GM19463 (cell line): ENCODE measurements at regions not wholly inside any gene's neighbourhood (a gene's known extent, or its start where the extent isn't known, plus 50 kb on each side); places are given as distances from the start of the nearest gene placed in this dataset.
A peak's percentile ranks its signal among the peaks of the same experiment; 100 is the strongest.

Experiments used
- ATAC-seq: cut with Tn5 transposase; IDR thresholded peaks from one replicate; pipeline ENCODE4 v1.9.1; 2021; ENCODE audit warnings: mild to moderate bottlenecking, moderate library complexity; ENCODE audit not compliant: unreplicated experiment

GRCh38 chr6:104126315-104127005 lies 733.3 kb downstream of the HACE1 start:
- ATAC-seq = no peak

GRCh38 chr6:104123227-104123626 lies 736.5 kb downstream of the HACE1 start:
- ATAC-seq = no peak

- no peak for ATAC-seq
Measured at GRCh38 chr6:104118274-104118673, 741.4 kb downstream of the HACE1 start.

DNA sequence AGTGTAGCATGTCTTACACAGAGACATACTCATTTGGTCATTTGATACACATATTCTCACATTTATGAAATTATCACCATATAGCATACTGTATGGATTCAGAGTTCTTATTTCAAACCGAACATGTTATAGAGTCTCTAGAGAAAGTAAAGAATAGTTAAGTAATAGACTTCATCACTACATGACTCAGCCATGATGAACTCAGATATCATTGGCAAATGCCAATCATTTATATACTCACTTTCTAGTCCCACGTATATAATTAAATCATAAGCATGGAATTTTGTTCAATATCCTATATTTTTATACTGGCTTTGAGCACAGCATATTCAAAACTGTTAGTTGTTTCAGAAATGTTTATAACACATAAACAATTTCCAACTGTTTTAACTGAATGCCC lies 749.9 kb downstream of the HACE1 start:
- ATAC-seq = no peak

DNA sequence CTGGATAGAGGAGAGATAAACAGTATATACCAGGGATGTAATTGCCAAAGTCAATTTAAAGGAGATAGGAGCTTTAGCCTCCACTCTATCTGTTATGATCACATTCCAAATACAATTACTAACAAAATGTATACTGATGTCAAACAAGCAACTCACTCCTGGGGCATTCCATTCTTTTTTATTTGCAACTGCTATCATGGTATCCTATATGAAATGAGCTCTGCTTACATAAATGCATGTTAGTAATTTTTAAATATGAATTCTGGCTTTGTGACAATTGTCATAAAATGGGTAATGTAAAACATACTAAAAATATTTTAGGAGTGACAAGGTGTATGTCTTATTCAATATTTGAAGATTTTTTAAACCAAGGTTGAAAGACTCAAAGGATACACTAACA lies 751.1 kb downstream of the HACE1 start:
- ATAC-seq = no peak

- no peak for ATAC-seq
Measured at GRCh38 chr6:104095661-104096416, 763.9 kb downstream of the HACE1 start.

DNA sequence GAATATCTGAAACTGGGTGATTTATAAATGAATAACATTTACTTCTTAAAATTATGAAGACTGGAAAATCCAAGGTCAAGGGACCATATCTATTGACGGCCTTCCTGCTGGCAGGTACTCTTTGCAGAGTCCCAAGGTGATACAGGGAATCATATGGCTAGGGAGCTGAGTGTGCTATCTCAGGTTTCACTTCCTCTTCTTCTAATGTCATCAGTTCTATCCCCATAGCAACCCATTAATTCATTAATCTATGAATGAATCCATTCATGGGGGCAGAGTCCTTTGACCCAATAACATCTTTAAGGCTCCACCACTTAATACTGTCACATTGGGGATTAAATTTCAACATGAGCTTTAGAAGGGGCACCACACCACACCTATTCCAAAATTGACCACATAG lies 772.0 kb downstream of the HACE1 start:
- ATAC-seq = peak; percentile 56

- no peak for ATAC-seq
Measured at GRCh38 chr6:104068281-104068680, 791.4 kb downstream of the HACE1 start.

DNA sequence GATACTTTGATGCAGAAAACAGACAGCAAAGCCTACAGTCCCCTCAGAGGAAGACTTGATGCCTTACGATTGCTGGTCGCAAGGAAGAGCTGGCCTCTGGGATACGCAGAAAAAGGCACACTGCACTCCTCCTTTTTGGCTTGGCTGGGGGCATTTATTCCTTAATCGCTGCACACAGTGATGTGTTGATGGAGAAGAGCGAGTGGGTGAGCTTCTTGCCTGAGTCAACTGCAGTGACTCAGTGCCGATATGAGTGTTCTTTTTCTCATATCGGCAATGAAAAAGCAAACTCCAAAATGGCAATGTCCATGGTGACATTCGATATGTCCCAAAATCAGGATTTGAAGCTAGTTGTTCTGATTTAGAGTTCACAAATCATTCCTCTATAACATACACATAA lies 794.8 kb downstream of the HACE1 start:
- no peak for ATAC-seq

DNA sequence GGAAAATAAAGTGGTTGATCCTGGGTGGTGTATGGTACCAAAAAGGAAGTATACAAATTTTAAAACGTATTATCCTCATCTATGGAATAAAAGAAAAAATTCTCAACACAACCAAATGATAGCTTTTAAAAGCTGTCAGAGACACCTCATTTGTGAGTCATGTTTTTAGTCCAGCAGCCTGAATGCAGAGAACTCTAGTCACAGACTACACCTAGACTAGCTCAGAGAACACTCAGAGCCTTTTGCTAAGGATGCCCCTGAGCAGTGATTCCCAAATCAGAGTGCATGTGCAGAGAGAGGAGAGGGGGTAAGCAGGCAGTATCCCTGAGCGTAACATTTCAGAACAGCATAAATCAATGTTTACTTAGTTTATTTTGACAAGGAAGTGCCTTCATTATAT lies 809.3 kb downstream of the HACE1 start:
- no peak for ATAC-seq

GRCh38 chr6:104046426-104046825 lies 813.3 kb downstream of the HACE1 start:
- no peak for ATAC-seq

DNA sequence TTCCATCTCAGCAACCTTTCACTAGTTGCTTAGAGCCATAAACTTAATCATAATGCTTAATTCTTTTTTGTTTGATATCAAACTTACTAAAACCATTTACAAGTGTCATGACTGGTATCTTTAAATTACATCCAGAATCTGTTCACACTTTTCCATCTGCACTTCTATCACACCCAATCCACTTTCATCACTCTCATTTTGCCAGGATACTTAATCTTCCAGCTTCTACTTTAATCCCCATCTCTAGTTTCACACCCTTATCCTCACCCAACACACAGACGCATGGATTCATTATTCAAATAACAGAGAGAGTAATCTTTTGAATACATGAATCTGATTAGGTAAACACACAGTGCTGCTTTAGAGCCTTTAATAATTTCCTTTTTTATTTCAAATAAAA lies 828.4 kb downstream of the HACE1 start:
- ATAC-seq = no peak

- ATAC-seq = no peak
Measured at GRCh38 chr6:104022126-104022525, 837.6 kb downstream of the HACE1 start.

- ATAC-seq = no peak
Measured at GRCh38 chr6:104019075-104019753, 840.5 kb downstream of the HACE1 start.

- no peak for ATAC-seq
Measured at GRCh38 chr6:104017410-104018381, 842.0 kb downstream of the HACE1 start.

DNA sequence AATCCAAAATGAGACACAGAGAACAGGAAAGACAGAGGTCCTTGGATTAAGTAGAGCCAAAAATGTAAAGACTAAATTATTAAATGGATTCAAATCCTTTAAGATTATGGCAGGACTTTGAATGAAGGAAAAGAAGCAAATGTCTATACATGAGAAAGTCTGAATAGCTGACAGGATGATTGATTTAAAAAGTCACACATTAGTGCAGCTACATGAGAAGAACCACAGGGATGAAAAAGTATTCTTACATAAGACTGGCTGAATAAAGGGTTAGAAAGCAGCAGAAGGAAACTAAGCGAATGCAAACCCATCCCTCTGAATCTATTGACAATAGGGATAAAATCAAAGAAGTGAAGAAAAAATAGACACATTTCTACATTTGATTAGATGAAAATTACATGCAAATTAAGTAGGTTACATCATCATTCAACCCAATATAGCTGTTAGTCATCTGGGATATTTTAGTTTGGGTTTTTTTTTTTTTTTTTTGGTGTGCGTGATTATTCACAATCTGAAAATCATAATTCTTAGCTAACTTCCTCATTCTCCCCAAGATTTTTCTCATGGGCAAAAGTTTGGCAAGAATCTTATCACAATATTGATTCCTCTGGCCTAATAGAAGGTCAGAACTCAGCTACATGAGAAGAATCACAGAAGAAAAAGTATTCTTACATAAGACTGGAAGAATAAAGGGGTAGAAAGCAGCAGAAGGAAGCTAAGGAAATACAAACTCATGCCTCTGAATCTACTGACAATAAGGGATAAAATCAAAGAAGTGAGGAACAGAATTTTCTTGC lies 845.4 kb downstream of the HACE1 start:
- no peak for ATAC-seq

DNA sequence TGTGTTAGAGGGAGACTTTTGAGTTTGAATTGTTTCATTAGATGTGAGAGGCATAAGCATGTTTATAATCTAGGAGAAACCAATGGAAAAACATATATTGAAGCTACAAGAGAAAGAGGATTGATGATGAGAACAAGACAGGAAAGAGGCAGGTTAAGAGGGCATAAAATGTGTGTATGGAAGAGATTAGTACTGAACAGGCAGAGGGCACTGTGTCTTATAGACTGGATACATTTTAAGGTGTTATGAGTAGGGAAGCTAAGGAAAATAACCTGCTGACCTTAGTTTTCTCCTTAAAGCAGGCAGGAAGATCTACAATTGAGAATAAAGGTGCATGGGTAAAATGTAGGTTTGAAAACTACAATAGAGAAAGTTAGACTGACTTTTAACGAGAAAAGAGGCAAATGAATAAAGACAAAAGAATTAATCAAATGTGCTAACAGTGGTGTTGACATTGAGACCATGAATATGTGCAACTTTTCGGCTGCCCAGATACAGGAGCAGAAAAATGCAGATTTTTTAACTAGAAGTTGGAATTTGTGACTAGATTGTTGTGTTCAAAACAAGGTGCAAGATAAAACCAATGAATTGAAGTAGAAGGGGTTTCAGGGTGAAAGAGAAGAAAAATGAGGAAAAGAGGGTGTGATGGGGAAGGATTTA lies 846.3 kb downstream of the HACE1 start:
- ATAC-seq = no peak

- no peak for ATAC-seq
Measured at GRCh38 chr6:104010897-104011296, 848.8 kb downstream of the HACE1 start.

DNA sequence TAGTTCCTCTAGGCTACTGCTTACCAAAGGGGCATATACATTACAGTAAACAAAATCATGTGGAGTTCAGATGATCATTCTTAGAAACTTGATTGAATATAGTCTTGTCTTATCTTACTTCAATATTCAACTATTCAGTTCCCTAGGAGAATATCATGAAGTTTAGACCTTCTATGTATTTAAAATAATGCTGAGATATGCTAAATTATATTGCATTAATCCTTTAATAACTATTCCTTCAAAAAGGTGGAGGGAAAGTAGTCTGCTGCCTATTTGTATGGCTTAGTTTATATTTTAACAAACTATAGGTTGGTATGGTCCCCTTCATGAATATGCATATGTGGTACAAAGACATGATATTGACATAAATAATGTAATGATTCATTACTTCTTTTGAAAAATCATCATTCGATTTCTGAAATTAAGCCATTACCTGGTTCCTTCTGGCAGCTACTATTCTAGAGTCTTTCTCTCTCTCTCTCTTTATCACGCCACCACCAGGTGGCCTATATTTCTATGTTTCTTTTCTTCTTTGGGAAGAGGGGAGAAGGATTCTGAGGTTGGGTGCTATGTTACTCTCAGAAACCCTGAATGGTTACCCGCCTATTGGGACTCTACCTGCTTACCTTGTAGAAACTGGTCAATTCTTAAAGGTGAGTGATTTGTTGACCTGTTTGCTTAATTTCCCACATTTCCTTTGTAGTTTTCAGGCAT lies 855.8 kb downstream of the HACE1 start:
- no peak for ATAC-seq
